ENCODE measurements at regions not wholly inside any gene's neighbourhood (a gene's known extent, or its start where the extent isn't known, plus 50 kb on each side); places are given as distances from the start of the nearest gene placed in this dataset.

DNA sequence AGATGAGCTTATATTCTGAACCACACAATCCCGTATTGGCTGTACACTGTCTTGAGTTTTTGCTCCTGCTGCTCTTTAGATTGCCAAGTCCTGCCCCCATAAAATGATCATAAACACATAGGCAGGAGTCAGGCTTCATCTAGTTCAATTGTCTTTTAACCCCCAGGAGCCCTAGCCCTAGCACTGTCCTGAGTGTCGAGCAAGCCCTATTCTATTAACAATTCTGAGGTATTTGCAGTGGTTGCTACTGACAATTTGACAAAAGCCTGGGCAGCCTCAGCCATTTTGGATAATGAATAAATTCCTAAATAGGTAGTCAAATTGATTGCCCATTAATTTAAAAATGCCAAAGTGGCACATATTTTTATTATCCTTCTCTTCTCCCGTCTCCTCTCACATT lies 257.2 kb downstream of the YTHDC2 start:
- Histone ChIP-seq H3K4me1 (ENCODE audit: control insufficient read depth in 2 of 2, insufficient read depth in 2 of 2, low read length in 2 of 2) (no peaks in the 10 kb centered on the region), H3K27ac (ENCODE audit: low read length in 2 of 2) (no peak overlapping the region), H3K9ac (ENCODE audit: low read length) (no peak overlapping the region), H3K36me3 (replicated peaks in 1 of 2; ENCODE audit: control extremely low read depth in 1 of 2, control insufficient read depth in 1 of 2, extremely low read depth in 1 of 2, insufficient read depth in 2 of 2, low read length in 1 of 2) (no peaks in the 10 kb centered on the region), H3K9me3 (ENCODE audit: control extremely low read depth in 1 of 3, control insufficient read depth in 2 of 3, insufficient read depth in 1 of 3, low read length in 2 of 3) (peaks cover 0 to 9% (median 8%) of the 10 kb centered on the region in 3 donors), H2AFZ (ENCODE audit: insufficient read depth, low read depth, low read length, poor library complexity, severe bottlenecking) (no peak overlapping the region), H3K4me3 (ENCODE audit: control extremely low read depth in 1 of 5, extremely low read depth in 1 of 5, insufficient read depth in 1 of 5, low read depth in 2 of 5, low read length in 4 of 5) (no peak overlapping the region), H3K27me3 (replicated peaks in 1 of 4; ENCODE audit: control extremely low read depth in 1 of 4, control insufficient read depth in 3 of 4, insufficient read depth in 4 of 4, low read length in 3 of 4) (no peaks in the 10 kb centered on the region), H3K79me2 (ENCODE audit: control insufficient read depth, insufficient read depth, low read length) (no peaks in the 10 kb centered on the region), H4K20me1 (ENCODE audit: control insufficient read depth, insufficient read depth, low read length, poor library complexity, severe bottlenecking) (no peaks in the 10 kb centered on the region), H3K4me2 (replicated peaks; ENCODE audit: low read depth, low read length, poor library complexity, severe bottlenecking) (no peak overlapping the region)
- Mint-ChIP-seq H3K9me3 (ENCODE audit: insufficient read depth) (peaks cover 15% of the 10 kb centered on the region), H3K4me3 (no peak overlapping the region), H3K27ac (no peak overlapping the region), H3K27me3 (peaks cover 4% of the 10 kb centered on the region), H3K4me1 (no peaks in the 10 kb centered on the region)
- ATAC-seq (ENCODE audit: low read depth) (no peak), DNase-seq (no peak)
- CTCF ChIA-PET = no interaction called here
- TF ChIP-seq, protein P1, sequence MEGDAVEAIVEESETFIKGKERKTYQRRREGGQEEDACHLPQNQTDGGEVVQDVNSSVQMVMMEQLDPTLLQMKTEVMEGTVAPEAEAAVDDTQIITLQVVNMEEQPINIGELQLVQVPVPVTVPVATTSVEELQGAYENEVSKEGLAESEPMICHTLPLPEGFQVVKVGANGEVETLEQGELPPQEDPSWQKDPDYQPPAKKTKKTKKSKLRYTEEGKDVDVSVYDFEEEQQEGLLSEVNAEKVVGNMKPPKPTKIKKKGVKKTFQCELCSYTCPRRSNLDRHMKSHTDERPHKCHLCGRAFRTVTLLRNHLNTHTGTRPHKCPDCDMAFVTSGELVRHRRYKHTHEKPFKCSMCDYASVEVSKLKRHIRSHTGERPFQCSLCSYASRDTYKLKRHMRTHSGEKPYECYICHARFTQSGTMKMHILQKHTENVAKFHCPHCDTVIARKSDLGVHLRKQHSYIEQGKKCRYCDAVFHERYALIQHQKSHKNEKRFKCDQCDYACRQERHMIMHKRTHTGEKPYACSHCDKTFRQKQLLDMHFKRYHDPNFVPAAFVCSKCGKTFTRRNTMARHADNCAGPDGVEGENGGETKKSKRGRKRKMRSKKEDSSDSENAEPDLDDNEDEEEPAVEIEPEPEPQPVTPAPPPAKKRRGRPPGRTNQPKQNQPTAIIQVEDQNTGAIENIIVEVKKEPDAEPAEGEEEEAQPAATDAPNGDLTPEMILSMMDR (IDR thresholded peaks at IDR 0.05) = no peak
- TF ChIP-seq EZH2 (IDR thresholded peaks at IDR 0.05; ENCODE audit: borderline replicate concordance, insufficient read depth, low read depth, low read length, poor library complexity, severe bottlenecking) = no peak
- POLR2A ChIA-PET = no interaction called here
- intact Hi-C loops (cut with micrococcal nuclease) = no loop called here
- WGBS (ENCODE audit: insufficient coverage) = no CpG with 5 or more reads among the region's 3 CpGs

DNA sequence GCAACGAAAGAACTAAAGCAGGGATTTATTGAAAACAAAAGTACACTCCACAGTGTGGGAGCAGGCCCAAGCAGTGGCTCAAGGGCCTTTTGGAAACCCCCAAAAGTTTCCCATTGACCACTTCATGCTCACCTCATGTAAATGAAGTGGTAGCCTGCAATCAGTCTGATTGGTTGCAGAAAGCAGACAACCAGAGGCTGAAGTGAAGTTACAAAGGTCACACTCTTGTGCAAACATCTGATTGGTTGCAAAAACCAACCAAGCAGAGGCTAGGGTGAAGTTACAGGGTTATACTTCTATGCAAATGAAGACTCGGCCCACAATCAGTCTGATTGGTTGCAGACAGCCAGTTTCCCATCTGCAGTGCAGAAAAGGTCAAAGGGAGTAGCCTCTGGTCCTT lies 258.0 kb downstream of the YTHDC2 start:
- Histone ChIP-seq H3K9ac (ENCODE audit: low read length) (no peak overlapping the region), H3K79me2 (ENCODE audit: control insufficient read depth, insufficient read depth, low read length) (no peaks in the 10 kb centered on the region), H3K4me2 (replicated peaks; ENCODE audit: low read depth, low read length, poor library complexity, severe bottlenecking) (no peak overlapping the region), H3K36me3 (replicated peaks in 1 of 2; ENCODE audit: control extremely low read depth in 1 of 2, control insufficient read depth in 1 of 2, extremely low read depth in 1 of 2, insufficient read depth in 2 of 2, low read length in 1 of 2) (no peaks in the 10 kb centered on the region), H2AFZ (ENCODE audit: insufficient read depth, low read depth, low read length, poor library complexity, severe bottlenecking) (no peak overlapping the region), H3K27me3 (replicated peaks in 1 of 4; ENCODE audit: control extremely low read depth in 1 of 4, control insufficient read depth in 3 of 4, insufficient read depth in 4 of 4, low read length in 3 of 4) (no peaks in the 10 kb centered on the region), H3K27ac (ENCODE audit: low read length in 2 of 2) (no peak overlapping the region), H4K20me1 (ENCODE audit: control insufficient read depth, insufficient read depth, low read length, poor library complexity, severe bottlenecking) (no peaks in the 10 kb centered on the region), H3K4me1 (ENCODE audit: control insufficient read depth in 2 of 2, insufficient read depth in 2 of 2, low read length in 2 of 2) (no peaks in the 10 kb centered on the region), H3K9me3 (ENCODE audit: control extremely low read depth in 1 of 3, control insufficient read depth in 2 of 3, insufficient read depth in 1 of 3, low read length in 2 of 3) (peaks cover 0 to 9% (median 3%) of the 10 kb centered on the region in 3 donors), H3K4me3 (ENCODE audit: control extremely low read depth in 1 of 5, extremely low read depth in 1 of 5, insufficient read depth in 1 of 5, low read depth in 2 of 5, low read length in 4 of 5) (no peak overlapping the region)
- no peak for DNase-seq
- H3K27ac Mint-ChIP-seq = no peak overlapping the region
- CTCF ChIA-PET = no interaction called here
- no peak for ATAC-seq (ENCODE audit: low read depth)
- WGBS (ENCODE audit: insufficient coverage) = 53% methylated on average over 2 of the region's 2 CpGs
- peaks cover 4% of the 10 kb centered on the region for H3K27me3 Mint-ChIP-seq
- no peak overlapping the region for H3K4me3 Mint-ChIP-seq
- intact Hi-C loops (cut with micrococcal nuclease) = no loop called here
- peaks cover 11% of the 10 kb centered on the region for H3K9me3 Mint-ChIP-seq (ENCODE audit: insufficient read depth)
- POLR2A ChIA-PET = no interaction called here
- no peak for TF ChIP-seq EZH2 (IDR thresholded peaks at IDR 0.05; ENCODE audit: borderline replicate concordance, insufficient read depth, low read depth, low read length, poor library complexity, severe bottlenecking)
- TF ChIP-seq, protein P1 (IDR thresholded peaks at IDR 0.05) = no peak
- H3K4me1 Mint-ChIP-seq = no peaks in the 10 kb centered on the region

Measured in B cell (primary cell).